SH-SY5Y (cell line): ENCODE measurements at regions not wholly inside any gene's neighbourhood (a gene's known extent, or its start where the extent isn't known, plus 50 kb on each side); places are given as distances from the start of the nearest gene placed in this dataset.

Experiments
- GATA2 ChIP-seq: IDR thresholded peaks from 2 replicates; pipeline ENCODE4 v1.6.1; 2011; ENCODE audit warnings: mild to moderate bottlenecking, low read depth, low read length
- GATA3 ChIP-seq: IDR thresholded peaks from 2 replicates; pipeline ENCODE4 v1.6.1; 2011; ENCODE audit warnings: low read depth, mild to moderate bottlenecking, low read length, moderate library complexity

- TF ChIP-seq GATA3: no peak
- no peak for TF ChIP-seq GATA2
Observed at GRCh38 chr4:112970903-112971302, 78.5 kb upstream of the ANK2 start.
